ENCODE measurements at regions not wholly inside any gene's neighbourhood (a gene's known extent, or its start where the extent isn't known, plus 50 kb on each side); places are given as distances from the start of the nearest gene placed in this dataset.

DNA sequence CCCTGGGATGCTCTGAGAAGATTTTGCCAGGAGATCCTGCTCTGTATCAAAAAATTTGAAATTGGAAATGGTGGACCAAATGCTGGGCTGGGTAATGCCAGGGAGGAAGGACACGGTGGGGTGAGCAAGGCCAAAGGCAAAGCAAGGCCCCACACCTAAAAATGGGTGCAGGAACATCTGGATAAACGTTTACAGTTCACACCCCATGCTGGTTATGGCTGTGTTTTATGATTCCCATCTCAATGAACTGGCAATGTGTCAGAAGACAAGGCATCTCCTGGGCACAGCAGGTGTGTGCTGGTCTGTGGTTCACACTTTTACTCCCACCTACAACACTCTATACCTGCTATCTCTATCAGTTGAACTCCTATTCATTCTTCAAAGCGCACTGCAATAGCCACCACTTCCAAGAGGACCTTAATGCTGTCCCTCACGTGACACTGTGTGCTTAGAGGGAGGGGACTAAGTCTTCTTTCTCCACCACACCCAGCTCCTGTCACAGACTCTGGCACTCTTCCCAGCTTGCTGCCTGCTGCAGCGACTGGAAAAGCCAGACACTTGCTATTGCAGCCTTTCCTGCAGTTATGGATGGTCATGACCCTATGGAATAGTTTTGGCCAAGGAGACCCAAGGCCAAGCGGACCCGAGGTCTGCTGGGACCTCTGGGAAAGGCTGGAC is 277.5 kb downstream of the CTTN start:
- DNase-seq (ENCODE audit: low spot score) = no peak

GRCh38 chr11:70677232-70677916 is 279.0 kb downstream of the CTTN start:
- no peak for DNase-seq (ENCODE audit: low spot score)

DNA sequence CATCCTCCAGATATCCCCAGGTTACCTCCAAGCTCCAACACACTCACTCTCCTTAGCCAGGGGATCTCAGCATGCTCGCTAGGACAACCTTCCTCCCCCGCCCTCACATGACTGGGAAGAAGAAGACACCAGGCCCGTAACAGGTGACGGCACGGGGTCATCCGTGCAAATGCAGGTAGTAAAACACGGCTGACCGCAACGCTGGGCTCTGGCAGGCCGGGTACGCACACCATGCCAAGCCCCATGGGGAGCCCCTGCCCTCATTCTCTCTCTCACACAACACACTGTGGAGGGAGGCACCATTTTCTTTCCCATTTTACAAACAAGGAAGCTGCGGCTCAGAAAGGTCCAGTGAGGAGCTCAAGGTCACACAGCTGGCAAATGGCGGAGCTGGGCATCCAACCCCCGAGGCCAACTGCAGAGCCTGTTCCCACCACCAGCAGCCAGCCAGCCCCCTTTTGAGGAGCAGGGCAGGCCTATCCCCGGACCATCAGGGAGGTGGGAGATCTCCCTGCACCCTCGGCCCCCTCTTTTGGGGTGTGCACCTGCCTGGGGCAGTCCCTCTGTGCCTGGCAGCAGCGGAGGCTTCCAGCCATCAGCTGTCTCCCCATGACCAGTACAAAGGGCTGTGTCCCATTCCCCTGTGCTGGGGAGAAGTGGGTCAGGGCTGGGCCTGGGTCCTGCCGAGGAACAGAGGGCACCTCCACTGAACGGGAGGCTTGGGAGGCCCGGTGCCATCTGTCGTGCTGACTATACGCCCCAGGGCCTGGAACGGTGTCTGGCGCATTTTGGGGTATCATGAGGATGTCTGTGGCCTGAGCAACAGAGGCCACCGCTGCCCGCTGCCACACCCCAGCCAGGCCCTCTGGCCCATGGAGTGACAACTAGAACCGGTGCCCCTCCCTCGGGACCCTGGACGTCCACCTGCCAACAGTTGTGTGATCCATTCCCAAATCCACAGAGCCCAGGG is 280.9 kb downstream of the CTTN start:
- no peak for DNase-seq (ENCODE audit: low spot score)

- DNase-seq (ENCODE audit: low spot score) = no peak
Measured at GRCh38 chr11:70680781-70681281, 282.5 kb downstream of the CTTN start.

- no peak for DNase-seq (ENCODE audit: low spot score)
Measured at GRCh38 chr11:70682056-70682455, 283.7 kb downstream of the CTTN start.

GRCh38 chr11:70682760-70683159 is 284.4 kb downstream of the CTTN start:
- no peak for DNase-seq (ENCODE audit: low spot score)

DNA sequence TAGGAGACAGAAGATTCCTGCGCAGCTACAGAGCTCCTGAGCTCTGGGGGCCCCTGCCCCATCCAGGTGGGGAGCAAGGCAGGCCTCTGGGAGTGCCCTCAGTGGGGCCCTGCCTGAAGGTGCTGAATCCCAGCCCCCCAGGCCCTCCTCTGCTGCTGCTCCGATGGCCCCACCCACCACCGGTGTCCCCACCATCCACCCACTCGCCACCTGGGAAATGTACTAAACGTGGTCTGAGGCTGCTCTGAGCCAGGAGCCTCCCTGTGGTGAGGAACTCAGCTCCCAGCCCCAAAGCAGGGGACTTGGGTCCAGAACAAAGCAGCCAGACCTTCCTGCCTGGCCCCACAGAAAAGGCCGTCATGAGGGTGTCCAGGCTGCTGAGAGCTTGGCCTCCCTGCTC is 289.4 kb downstream of the CTTN start:
- DNase-seq (ENCODE audit: low spot score) = no peak

- DNase-seq (ENCODE audit: low spot score) = no peak
Measured at GRCh38 chr11:70688142-70688541, 289.8 kb downstream of the CTTN start.

DNA sequence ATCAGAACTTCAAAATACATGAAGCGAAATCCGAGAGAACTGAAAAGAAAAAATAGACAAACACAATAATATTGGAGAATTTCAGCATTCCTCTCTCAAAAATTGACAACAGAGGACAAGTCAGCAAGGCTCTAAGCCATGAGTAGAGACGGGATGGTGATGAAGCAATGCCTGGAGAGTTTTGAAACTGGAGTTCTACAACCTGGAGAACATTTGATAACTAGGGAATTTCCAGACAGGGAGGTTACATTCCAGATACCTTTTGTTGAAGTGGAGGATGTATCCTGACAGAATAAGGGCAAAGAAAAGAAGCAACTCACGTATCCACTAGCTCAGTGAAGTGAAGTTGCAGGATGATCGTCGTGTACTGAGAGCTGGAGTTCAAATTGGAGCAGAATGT is 291.4 kb downstream of the CTTN start:
- no peak for DNase-seq (ENCODE audit: low spot score)

DNA sequence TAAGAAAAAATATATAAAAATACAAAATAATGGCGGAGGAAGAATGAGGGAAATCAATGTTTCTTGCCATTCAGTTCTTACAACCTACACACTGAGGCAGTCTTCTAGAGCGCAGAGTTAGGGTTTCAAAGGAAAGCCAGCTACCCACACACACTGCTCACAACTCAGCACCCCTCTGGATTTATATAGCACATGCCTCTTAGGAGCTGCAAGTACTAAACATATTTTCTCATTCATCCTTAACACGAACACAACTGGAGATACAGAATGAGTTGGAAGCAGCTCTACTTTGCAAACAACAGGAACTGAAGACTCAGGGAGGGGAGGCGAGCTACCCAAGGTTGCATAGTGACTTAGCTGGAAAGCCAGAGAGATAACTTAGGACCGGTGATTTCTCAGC is 293.8 kb downstream of the CTTN start:
- no peak for DNase-seq (ENCODE audit: low spot score)

GRCh38 chr11:70694371-70694770 is 296.0 kb downstream of the CTTN start:
- no peak for DNase-seq (ENCODE audit: low spot score)

GRCh38 chr11:70695086-70695960 is 297.0 kb downstream of the CTTN start:
- DNase-seq (ENCODE audit: low spot score) = no peak

DNA sequence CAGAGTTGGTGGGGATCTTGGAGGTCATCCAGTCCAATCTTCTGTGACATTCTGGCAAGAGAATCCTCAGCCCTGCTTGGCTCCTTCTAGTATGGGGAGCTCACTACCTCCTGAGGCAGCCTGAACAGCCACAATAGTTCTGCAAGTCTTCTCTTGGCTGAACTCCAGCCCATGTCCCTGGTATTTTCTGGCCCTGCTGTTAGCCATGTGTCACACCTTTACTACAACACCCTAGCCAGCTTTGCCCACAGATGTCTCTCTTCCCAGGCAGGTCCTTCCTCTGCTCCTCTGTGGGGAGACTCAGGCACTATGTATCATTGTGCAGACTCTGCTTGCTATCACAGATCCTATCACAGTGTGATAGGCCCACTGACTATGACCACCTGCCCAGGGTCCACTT is 297.7 kb downstream of the CTTN start:
- DNase-seq (ENCODE audit: low spot score) = no peak

- DNase-seq (ENCODE audit: low spot score) = no peak
Measured at GRCh38 chr11:70696564-70696963, 298.2 kb downstream of the CTTN start.

DNA sequence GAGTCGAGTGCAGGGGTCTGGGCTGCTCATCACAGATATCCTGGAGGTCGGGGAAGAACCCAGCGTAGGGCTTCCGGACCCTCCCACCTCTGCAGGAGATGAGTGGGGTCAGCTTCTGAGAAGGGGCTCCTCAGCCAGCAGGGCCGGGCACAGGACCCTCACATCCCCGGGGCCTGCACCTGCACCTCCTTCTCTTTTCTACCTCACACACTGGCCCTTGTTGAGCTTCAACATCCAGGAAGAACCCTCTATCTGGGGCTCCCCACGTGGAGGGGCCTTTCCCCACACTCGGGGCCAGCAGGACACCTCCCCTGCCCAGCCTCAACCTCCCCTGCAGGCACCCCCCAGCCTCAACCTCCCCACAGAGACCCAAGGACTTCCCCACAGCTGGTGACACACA is 299.4 kb downstream of the CTTN start:
- DNase-seq (ENCODE audit: low spot score) = no peak

DNA sequence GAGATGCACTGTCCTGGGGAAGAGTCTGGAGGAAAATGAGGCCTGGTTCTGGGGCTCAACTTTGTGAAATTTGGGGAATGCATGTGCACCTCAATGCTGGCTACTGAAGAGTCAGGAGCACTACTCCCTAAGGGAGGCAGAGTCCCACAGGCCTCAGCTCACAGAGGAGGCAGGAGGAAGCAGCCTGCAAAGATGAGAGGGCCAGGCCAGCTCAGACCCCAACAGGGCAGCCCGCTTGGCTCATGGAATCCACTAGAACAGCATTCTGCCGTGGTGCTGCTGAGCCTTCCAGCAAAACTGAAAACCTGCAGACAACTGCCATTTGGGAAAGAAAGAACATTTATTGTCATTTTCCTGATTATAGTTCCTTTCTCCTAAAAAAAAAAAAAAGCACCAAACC is 300.5 kb downstream of the CTTN start:
- DNase-seq (ENCODE audit: low spot score) = no peak

DNA sequence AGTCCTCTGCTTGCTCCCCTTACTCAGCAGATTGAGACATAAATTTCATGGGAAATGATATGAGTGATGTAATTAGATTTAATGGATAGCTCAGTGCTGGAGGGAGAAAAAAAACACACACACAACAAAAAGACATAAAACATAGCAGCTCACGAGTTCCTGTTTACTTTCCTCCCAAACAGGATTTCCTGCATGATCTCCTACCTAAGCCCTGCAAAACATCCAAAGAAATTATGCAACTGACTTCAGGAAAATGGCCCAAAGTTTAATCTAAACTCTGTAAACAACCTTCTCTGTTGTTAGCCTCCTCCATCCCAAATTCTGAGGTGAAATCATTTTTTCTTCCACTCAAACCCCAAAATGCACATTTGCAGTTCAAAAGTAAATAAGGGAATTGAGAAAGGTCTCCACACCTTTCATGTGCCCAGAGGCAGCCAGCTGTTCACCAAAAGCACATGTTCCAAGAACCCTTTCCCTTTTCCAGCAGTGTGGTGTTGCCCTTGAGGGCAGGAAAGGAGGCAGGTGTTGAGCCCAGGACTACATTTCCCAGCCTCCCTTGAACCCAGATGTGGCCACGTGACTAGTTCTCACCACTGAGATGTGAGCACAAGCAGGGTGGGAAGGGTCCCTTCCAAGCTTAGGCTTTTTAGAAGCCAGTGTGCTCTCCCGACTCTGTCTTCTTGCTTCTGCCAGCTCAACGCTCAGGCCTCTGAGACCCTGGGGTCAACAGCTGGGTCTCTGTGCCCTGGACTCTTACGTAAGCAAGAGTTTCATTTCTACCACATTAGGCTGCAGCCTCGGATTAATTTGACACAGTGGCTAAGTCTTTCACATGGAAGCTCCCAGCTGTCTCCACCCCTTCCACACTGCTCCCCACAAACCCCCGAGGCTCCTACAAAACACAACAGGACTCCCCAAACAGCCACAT is 301.2 kb downstream of the CTTN start:
- no peak for DNase-seq (ENCODE audit: low spot score)

- no peak for DNase-seq (ENCODE audit: low spot score)
Measured at GRCh38 chr11:70700453-70700852, 302.1 kb downstream of the CTTN start.

DNA sequence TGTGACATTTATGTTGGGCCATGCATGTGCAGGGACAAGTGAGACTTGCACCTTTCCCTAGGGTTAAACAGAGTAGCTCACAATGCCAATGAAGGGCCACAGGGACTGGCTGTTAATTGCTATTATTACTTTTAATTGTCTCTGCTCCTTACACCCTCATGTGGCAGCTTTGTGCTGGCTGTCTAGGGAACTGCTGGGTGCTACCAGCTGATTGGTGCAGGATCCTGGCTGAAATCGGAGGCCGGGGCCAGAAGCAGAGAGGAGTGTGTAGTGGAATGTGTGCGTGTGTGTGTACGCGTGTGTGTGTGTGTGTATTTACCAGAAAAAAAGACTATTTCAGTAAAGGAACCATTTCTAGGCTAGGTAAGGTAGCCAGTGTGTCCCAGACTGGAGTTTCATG is 302.5 kb downstream of the CTTN start:
- no peak for DNase-seq (ENCODE audit: low spot score)

DNA sequence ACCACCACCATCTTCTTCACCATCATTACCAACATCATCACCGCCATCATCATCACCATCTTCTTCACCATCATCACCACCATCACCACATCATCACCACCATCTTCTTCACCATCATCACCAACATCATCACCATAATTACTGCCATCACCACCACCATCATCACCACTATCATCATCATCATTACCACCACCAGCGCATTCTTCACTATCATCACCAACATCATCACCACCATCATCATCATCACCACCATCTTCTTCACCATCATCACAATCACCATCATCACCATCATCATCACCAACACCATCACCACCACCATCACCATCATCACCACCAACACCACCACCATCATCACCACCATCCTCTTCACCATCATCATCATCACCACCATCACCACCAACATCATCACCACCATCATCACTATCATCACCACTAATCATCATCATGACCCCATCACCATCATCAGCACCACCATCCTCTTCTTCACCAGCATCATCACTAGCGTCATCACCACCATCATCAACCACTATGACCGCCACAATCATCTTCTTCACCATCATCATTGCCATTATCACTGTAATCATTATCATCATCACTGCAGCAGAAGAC is 303.8 kb downstream of the CTTN start:
- DNase-seq (ENCODE audit: low spot score) = no peak

All from AG20443 (cell line).